ENCODE measurements at regions not wholly inside any gene's neighbourhood (a gene's known extent, or its start where the extent isn't known, plus 50 kb on each side); places are given as distances from the start of the nearest gene placed in this dataset.

DNA sequence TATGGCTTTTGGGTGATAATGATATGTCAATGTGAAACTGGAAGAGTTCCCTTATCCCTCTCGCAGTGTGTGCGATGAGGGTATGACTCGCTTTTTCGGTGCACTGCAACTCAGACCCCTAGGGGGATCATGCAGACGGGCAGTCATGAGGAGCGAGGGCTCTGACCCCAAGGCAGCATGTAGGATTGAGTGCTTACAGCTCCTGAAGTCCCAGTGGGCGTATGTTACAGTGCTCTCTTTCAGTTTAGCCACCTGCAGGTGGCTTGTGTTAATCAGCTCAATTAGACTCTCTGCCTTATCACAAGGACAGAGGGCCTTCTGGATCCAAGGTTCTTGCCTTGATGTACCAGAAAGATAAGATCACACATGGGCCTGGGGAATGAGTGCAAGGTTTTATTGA is 1269.9 kb upstream of the GYPC start:
- TF ChIP-seq SP1 (IDR thresholded peaks at IDR 0.05; ENCODE audit: low read depth, low read length) (no peak), SREBF2 (IDR thresholded peaks at IDR 0.05; ENCODE audit: low read length) (no peak), WRNIP1 (IDR thresholded peaks at IDR 0.05; ENCODE audit: borderline replicate concordance, low read depth, low read length) (no peak), ESRRA (IDR thresholded peaks at IDR 0.05; ENCODE audit: low read length) (no peak), HDAC6 (IDR thresholded peaks at IDR 0.05; ENCODE audit: unreplicated experiment) (no peak), EZH2 (IDR thresholded peaks at IDR 0.05; ENCODE audit: borderline replicate concordance, control insufficient read depth, low read depth, low read length) (no peak), POLR2AphosphoS2 (IDR thresholded peaks at IDR 0.05; ENCODE audit: low read depth, low read length) (no peak), SMARCA5 (IDR thresholded peaks at IDR 0.05) (no peak), ASH2L (IDR thresholded peaks at IDR 0.05; ENCODE audit: borderline replicate concordance, low read depth) (no peak), POLR2A (IDR thresholded peaks at IDR 0.05; ENCODE audit: low read depth, low read length) (no peak), ZNF274 (IDR thresholded peaks at IDR 0.05; ENCODE audit: insufficient read depth, insufficient read length) (no peak)
- TF ChIP-seq, protein P1, sequence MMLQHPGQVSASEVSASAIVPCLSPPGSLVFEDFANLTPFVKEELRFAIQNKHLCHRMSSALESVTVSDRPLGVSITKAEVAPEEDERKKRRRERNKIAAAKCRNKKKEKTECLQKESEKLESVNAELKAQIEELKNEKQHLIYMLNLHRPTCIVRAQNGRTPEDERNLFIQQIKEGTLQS (IDR thresholded peaks at IDR 0.05; ENCODE audit: borderline replicate concordance, extremely low read depth, low read depth, low read length) = no peak
- TF ChIP-seq, protein P2, sequence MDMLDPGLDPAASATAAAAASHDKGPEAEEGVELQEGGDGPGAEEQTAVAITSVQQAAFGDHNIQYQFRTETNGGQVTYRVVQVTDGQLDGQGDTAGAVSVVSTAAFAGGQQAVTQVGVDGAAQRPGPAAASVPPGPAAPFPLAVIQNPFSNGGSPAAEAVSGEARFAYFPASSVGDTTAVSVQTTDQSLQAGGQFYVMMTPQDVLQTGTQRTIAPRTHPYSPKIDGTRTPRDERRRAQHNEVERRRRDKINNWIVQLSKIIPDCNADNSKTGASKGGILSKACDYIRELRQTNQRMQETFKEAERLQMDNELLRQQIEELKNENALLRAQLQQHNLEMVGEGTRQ (IDR thresholded peaks at IDR 0.05; ENCODE audit: borderline replicate concordance, low read depth, low read length) = no peak
- TF ChIP-seq, protein P3, sequence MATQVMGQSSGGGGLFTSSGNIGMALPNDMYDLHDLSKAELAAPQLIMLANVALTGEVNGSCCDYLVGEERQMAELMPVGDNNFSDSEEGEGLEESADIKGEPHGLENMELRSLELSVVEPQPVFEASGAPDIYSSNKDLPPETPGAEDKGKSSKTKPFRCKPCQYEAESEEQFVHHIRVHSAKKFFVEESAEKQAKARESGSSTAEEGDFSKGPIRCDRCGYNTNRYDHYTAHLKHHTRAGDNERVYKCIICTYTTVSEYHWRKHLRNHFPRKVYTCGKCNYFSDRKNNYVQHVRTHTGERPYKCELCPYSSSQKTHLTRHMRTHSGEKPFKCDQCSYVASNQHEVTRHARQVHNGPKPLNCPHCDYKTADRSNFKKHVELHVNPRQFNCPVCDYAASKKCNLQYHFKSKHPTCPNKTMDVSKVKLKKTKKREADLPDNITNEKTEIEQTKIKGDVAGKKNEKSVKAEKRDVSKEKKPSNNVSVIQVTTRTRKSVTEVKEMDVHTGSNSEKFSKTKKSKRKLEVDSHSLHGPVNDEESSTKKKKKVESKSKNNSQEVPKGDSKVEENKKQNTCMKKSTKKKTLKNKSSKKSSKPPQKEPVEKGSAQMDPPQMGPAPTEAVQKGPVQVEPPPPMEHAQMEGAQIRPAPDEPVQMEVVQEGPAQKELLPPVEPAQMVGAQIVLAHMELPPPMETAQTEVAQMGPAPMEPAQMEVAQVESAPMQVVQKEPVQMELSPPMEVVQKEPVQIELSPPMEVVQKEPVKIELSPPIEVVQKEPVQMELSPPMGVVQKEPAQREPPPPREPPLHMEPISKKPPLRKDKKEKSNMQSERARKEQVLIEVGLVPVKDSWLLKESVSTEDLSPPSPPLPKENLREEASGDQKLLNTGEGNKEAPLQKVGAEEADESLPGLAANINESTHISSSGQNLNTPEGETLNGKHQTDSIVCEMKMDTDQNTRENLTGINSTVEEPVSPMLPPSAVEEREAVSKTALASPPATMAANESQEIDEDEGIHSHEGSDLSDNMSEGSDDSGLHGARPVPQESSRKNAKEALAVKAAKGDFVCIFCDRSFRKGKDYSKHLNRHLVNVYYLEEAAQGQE (IDR thresholded peaks at IDR 0.05; ENCODE audit: low read depth, low read length) = no peak

Measured in GM12878 (cell line).